ENCODE measurements at regions not wholly inside any gene's neighbourhood (a gene's known extent, or its start where the extent isn't known, plus 50 kb on each side); places are given as distances from the start of the nearest gene placed in this dataset.

DNA sequence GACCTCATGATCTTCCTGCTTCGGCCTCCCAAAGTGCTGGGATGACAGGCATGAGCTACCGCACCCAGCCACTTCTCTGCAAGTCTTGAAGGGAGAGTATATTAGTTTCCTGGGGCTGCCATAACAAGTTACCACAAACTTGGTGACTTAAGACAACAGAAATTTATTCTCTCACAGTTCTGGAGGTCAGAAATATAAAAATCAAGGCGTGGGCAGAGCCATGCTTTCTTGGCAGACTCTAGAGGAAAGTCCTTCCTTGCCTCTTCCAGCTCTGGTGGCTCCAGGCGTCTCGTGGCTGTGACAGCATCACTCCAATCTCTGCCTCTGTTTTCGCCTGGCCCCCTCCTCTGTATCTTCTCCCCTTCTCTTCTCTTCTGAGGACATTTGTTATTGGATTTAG lies 110.2 kb upstream of the NAV2 start:
- Histone ChIP-seq H3K27me3 (ENCODE audit: insufficient read depth) (no peaks in the 10 kb centered on the region), H3K4me1 (ENCODE audit: insufficient read depth) (no peaks in the 10 kb centered on the region; the same call in 1 of the 2 replicates), H3K4me2 (no peak overlapping the region), H3K27ac (ENCODE audit: low read depth) (no peak overlapping the region), H3K4me3 (no peak overlapping the region), H3K36me3 (ENCODE audit: insufficient read depth) (no peaks in the 10 kb centered on the region), H3K9me2 (ENCODE audit: insufficient read depth) (no peaks in the 10 kb centered on the region), H3K79me2 (replicated peaks; ENCODE audit: insufficient read depth) (no peaks in the 10 kb centered on the region), H2AFZ (no peak overlapping the region), H3F3A (replicated peaks; ENCODE audit: low read depth) (no peaks in the 10 kb centered on the region), H4K20me1 (replicated peaks; ENCODE audit: insufficient read depth) (no peaks in the 10 kb centered on the region)
- Mint-ChIP-seq H3K27me3 (ENCODE audit: insufficient read depth, low read depth, poor library complexity) (peaks cover 10% of the 10 kb centered on the region), H3K9me3 (peaks cover 17% of the 10 kb centered on the region; the same call in 2 of the 3 replicates), H3K36me3 (ENCODE audit: low read depth) (no peaks in the 10 kb centered on the region), H3K4me3 (no peak overlapping the region), H3K27ac (no peak overlapping the region), H3K4me1 (peaks cover 8% of the 10 kb centered on the region)
- DNase-seq (ENCODE audit: low spot score), result no peak
- ATAC-seq, result no peak
- TF ChIP-seq EZH2 (IDR thresholded peaks at IDR 0.05; ENCODE audit: low read depth, unreplicated experiment) (no peak), CREB1 (CRISPR knock-in tag; IDR thresholded peaks at IDR 0.05; ENCODE audit: low read depth) (no peak), NANOG (IDR thresholded peaks at IDR 0.05; ENCODE audit: borderline replicate concordance) (no peak), ZNF114 (CRISPR knock-in tag; IDR thresholded peaks at IDR 0.05) (no peak), STAT1 (IDR thresholded peaks at IDR 0.05; ENCODE audit: unreplicated experiment) (no peak), EZH2phosphoT487 (IDR thresholded peaks at IDR 0.05; ENCODE audit: unreplicated experiment) (no peak), JUNB (IDR thresholded peaks at IDR 0.05; ENCODE audit: unreplicated experiment) (no peak), POLR2AphosphoS5 (IDR thresholded peaks at IDR 0.05; ENCODE audit: low read depth) (no peak), REST (IDR thresholded peaks at IDR 0.05; ENCODE audit: unreplicated experiment) (no peak), ZNF331 (CRISPR knock-in tag; IDR thresholded peaks at IDR 0.05; ENCODE audit: low read depth) (no peak), ETS1 (IDR thresholded peaks at IDR 0.05) (no peak)
- TF ChIP-seq, protein P1, sequence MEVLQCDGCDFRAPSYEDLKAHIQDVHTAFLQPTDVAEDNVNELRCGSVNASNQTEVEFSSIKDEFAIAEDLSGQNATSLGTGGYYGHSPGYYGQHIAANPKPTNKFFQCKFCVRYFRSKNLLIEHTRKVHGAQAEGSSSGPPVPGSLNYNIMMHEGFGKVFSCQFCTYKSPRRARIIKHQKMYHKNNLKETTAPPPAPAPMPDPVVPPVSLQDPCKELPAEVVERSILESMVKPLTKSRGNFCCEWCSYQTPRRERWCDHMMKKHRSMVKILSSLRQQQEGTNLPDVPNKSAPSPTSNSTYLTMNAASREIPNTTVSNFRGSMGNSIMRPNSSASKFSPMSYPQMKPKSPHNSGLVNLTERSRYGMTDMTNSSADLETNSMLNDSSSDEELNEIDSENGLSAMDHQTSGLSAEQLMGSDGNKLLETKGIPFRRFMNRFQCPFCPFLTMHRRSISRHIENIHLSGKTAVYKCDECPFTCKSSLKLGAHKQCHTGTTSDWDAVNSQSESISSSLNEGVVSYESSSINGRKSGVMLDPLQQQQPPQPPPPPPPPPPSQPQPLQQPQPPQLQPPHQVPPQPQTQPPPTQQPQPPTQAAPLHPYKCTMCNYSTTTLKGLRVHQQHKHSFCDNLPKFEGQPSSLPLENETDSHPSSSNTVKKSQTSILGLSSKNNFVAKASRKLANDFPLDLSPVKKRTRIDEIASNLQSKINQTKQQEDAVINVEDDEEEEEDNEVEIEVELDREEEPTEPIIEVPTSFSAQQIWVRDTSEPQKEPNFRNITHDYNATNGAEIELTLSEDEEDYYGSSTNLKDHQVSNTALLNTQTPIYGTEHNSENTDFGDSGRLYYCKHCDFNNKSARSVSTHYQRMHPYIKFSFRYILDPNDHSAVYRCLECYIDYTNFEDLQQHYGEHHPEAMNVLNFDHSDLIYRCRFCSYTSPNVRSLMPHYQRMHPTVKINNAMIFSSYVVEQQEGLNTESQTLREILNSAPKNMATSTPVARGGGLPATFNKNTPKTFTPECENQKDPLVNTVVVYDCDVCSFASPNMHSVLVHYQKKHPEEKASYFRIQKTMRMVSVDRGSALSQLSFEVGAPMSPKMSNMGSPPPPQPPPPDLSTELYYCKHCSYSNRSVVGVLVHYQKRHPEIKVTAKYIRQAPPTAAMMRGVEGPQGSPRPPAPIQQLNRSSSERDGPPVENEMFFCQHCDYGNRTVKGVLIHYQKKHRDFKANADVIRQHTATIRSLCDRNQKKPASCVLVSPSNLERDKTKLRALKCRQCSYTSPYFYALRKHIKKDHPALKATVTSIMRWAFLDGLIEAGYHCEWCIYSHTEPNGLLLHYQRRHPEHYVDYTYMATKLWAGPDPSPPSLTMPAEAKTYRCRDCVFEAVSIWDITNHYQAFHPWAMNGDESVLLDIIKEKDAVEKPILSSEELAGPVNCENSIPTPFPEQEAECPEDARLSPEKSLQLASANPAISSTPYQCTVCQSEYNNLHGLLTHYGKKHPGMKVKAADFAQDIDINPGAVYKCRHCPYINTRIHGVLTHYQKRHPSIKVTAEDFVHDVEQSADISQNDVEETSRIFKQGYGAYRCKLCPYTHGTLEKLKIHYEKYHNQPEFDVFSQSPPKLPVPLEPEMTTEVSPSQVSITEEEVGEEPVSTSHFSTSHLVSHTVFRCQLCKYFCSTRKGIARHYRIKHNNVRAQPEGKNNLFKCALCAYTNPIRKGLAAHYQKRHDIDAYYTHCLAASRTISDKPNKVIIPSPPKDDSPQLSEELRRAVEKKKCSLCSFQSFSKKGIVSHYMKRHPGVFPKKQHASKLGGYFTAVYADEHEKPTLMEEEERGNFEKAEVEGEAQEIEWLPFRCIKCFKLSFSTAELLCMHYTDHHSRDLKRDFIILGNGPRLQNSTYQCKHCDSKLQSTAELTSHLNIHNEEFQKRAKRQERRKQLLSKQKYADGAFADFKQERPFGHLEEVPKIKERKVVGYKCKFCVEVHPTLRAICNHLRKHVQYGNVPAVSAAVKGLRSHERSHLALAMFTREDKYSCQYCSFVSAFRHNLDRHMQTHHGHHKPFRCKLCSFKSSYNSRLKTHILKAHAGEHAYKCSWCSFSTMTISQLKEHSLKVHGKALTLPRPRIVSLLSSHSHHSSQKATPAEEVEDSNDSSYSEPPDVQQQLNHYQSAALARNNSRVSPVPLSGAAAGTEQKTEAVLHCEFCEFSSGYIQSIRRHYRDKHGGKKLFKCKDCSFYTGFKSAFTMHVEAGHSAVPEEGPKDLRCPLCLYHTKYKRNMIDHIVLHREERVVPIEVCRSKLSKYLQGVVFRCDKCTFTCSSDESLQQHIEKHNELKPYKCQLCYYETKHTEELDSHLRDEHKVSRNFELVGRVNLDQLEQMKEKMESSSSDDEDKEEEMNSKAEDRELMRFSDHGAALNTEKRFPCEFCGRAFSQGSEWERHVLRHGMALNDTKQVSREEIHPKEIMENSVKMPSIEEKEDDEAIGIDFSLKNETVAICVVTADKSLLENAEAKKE (CRISPR knock-in tag; IDR thresholded peaks at IDR 0.05), result no peak
- TF ChIP-seq, protein P2, sequence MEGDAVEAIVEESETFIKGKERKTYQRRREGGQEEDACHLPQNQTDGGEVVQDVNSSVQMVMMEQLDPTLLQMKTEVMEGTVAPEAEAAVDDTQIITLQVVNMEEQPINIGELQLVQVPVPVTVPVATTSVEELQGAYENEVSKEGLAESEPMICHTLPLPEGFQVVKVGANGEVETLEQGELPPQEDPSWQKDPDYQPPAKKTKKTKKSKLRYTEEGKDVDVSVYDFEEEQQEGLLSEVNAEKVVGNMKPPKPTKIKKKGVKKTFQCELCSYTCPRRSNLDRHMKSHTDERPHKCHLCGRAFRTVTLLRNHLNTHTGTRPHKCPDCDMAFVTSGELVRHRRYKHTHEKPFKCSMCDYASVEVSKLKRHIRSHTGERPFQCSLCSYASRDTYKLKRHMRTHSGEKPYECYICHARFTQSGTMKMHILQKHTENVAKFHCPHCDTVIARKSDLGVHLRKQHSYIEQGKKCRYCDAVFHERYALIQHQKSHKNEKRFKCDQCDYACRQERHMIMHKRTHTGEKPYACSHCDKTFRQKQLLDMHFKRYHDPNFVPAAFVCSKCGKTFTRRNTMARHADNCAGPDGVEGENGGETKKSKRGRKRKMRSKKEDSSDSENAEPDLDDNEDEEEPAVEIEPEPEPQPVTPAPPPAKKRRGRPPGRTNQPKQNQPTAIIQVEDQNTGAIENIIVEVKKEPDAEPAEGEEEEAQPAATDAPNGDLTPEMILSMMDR (conservative IDR thresholded peaks at IDR 0.05; ENCODE audit: low read depth in 2 of 2), result no peak
